ENCODE measurements at regions not wholly inside any gene's neighbourhood (a gene's known extent, or its start where the extent isn't known, plus 50 kb on each side); places are given as distances from the start of the nearest gene placed in this dataset.

DNA sequence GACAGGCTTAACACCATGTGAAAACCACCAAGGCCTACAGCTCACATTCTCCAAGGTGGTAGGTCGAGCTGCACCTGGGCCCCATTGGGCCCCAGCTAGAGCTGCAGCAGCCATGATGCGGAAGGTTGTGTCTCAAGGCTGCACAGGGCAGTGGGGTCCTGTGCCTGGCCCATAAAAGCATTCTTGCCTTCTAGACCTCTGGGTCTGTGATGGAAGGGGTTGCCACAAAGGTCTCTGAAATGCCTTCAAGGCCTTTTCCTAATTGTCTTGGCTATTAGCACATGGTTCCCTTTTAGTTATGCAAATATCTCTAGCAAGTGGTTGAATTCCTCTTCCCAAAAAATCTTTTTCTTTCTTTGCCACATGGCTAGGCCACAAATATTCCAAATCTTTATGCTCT is 52.5 kb upstream of the C11orf58 start:
- Mint-ChIP-seq H3K27me3 (peaks cover 0 to 3% of the 10 kb centered on the region in 2 donors), H3K4me3 (no peak overlapping the region), H3K4me1 (no peaks in the 10 kb centered on the region), H3K9me3 (peaks cover 0 to 23% (median 3%) of the 10 kb centered on the region in 8 donors), H3K27ac (no peak overlapping the region), H3K36me3 (no peaks in the 10 kb centered on the region)
- no peak overlapping the region for H3K4me3 ChIP-seq (ENCODE audit: low read length in 2 of 2)
- H3K27ac ChIP-seq (ENCODE audit: low read depth, low read length): no peak overlapping the region
- ChIA-PET POLR2A (ENCODE audit: partially characterized antibody) (no interaction called here), CTCF (ENCODE audit: partially characterized antibody) (no interaction called here)
- H3K9me3 ChIP-seq (ENCODE audit: control insufficient read depth in 1 of 2, low read length in 2 of 2): no peaks in the 10 kb centered on the region
- H3K36me3 ChIP-seq (ENCODE audit: insufficient read depth, low read length): no peaks in the 10 kb centered on the region
- intact Hi-C loops (cut with micrococcal nuclease): no loop called here
- no peak for DNase-seq
- no peaks in the 10 kb centered on the region for H3K27me3 ChIP-seq (ENCODE audit: insufficient read depth, low read length)
- no peaks in the 10 kb centered on the region for H3K4me1 ChIP-seq (ENCODE audit: insufficient read depth, low read length)

DNA sequence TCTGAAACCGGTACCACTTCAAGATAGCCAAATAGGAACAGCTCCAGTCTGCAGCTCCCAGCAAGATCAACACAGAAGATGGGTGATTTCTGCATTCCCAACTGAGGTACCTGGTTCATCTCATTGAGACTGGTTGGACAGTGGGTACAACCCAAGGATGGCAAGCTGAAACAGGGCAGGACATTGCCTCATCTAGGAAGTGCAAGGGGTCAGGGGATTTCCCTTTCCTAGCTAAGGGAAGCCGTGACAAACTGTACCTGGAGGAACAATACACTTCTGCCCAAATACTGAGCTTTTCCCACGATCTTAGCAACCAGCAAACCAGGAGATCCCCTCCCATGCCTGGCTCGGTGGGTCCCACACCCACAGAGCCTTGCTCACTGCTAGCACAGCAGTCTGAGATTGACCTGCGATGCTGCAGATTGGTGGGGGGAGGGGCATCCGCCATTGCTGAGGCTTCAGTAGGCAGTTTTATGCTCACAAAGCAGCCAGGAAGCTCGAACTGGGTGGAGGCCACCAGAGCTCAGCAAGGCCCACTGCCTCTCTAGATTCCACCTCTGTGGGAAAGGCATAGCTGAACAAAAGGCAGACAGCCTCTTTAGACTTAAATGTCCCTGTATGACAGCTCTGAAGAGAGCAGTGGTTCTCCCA is 59.9 kb upstream of the C11orf58 start:
- Mint-ChIP-seq H3K9me3 (peaks cover 1 to 27% (median 6%) of the 10 kb centered on the region in 8 donors), H3K4me3 (no peak overlapping the region), H3K36me3 (no peaks in the 10 kb centered on the region), H3K27ac (no peak overlapping the region), H3K27me3 (peaks cover 0 to 4% of the 10 kb centered on the region in 2 donors), H3K4me1 (peaks cover 0 to under 1% (median 0%) of the 10 kb centered on the region in 4 donors)
- Histone ChIP-seq H3K36me3 (ENCODE audit: insufficient read depth, low read length) (no peaks in the 10 kb centered on the region), H3K27me3 (ENCODE audit: insufficient read depth, low read length) (no peaks in the 10 kb centered on the region), H3K4me1 (ENCODE audit: insufficient read depth, low read length) (no peaks in the 10 kb centered on the region), H3K27ac (ENCODE audit: low read depth, low read length) (no peak overlapping the region), H3K4me3 (ENCODE audit: low read length in 2 of 2) (no peak overlapping the region), H3K9me3 (ENCODE audit: control insufficient read depth in 1 of 2, low read length in 2 of 2) (no peaks in the 10 kb centered on the region)
- no peak for DNase-seq
- intact Hi-C loops (cut with micrococcal nuclease): no loop called here
- CTCF ChIA-PET (ENCODE audit: partially characterized antibody): no interaction called here
- POLR2A ChIA-PET (ENCODE audit: partially characterized antibody): no interaction called here

DNA sequence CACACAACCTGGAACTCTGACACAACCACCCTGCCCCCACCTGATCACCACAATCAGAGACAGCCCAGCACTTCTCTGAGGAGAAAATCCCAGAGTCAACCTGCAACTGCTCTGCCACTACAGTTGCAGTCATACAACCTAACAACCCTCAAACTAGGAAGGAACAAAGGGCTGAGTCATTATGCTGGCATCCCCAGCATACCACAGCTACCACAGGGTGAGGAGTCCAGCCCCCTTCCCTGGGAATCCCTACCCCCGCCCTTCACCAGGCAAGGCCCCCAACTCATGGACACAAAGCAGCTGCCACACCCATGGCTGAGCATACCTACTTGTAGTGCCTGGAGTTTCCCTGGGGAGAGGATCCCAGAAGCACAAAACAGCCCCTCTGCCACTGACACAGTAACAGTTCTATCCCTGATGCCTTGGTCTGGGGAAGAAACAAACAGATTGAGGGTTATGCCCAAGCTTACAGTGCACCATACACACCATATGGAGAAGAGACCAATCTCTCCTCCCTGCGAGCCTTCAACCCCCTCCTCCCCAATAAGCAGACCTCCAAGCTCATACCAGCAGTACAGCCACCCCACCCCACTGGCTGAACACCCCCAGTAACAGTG is 68.5 kb upstream of the C11orf58 start:
- H3K36me3 Mint-ChIP-seq: no peaks in the 10 kb centered on the region
- Histone ChIP-seq H3K4me1 (ENCODE audit: insufficient read depth, low read length) (no peaks in the 10 kb centered on the region), H3K9me3 (ENCODE audit: control insufficient read depth in 1 of 2, low read length in 2 of 2) (no peaks in the 10 kb centered on the region), H3K27me3 (ENCODE audit: insufficient read depth, low read length) (no peaks in the 10 kb centered on the region), H3K36me3 (ENCODE audit: insufficient read depth, low read length) (no peaks in the 10 kb centered on the region), H3K4me3 (ENCODE audit: low read length in 2 of 2) (no peak overlapping the region), H3K27ac (ENCODE audit: low read depth, low read length) (no peak overlapping the region)
- H3K4me1 Mint-ChIP-seq: peaks cover 0 to 2% (median under 1%) of the 10 kb centered on the region in 4 donors
- CTCF ChIA-PET (ENCODE audit: partially characterized antibody): no interaction called here
- no peak overlapping the region for H3K4me3 Mint-ChIP-seq
- DNase-seq: no peak
- POLR2A ChIA-PET (ENCODE audit: partially characterized antibody): no interaction called here
- no peak overlapping the region for H3K27ac Mint-ChIP-seq
- intact Hi-C loops (cut with micrococcal nuclease): no loop called here
- H3K9me3 Mint-ChIP-seq: peaks cover 2 to 30% (median 13%) of the 10 kb centered on the region in 8 donors
- H3K27me3 Mint-ChIP-seq: peaks cover 5% of the 10 kb centered on the region in 2 donors

DNA sequence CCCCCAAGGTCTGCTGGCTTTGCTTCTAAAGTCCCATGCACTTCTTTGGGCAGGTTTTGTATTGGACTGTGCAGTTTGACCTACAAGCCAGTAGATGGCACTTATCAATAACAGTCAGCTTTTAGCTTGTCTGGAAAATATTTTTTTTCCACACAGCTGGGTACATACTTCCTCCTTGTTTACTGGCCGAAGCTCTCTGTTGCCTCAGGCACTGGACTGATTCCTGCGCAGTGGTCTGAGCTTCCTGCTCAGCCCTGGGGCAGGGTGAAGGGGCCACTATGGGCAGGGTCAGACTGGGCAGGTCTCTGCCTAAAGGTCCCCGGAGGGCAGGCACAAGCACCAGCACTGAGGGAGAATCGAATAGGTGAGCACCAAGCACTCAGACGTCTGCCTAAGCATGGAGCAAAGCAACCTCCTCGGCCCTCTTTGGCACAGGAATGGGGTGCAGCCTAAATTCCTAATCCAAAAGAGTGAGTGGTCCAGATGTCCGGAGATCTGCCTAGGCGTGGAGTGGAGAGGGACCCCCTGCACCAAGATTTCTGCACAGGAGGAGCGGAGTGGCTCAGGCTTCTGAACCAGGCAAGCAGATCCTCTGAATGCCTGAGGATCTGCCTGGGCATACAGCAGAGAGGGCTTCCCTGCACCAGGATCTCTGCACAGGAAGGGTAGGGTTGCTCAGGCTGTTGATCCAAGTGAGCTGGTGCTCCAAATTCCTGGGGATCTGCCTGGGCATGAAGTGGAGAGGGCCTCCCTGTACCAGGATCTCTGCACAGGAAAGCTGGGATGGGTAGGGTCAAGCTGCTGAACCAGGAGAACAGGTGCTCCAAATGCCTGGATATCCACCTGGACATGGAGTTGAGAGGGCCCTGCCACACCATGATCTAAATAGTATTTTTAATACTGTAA is 105.9 kb upstream of the C11orf58 start:
- POLR2A ChIA-PET (ENCODE audit: partially characterized antibody): no interaction called here
- CTCF ChIA-PET (ENCODE audit: partially characterized antibody): no interaction called here

DNA sequence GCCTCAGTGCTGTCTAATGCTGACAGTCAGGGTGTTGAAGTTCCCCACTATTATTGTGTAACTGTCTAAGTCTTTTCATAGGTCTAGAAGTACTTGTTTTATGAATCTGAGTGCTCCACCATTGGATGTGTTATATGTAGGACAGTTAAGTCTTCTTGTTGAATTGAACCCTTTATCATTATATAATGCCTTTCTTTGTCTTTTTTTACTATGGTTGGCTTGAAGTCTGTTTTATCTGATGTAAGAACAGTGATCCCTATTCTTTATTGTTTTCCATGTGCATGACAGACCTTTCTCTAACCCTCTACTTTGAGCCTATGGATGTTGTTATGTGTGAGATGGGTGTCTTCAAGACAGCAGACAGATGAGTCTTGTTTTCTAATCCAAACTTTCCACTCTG is 107.8 kb upstream of the C11orf58 start:
- no peak for DNase-seq
- Mint-ChIP-seq H3K9me3 (peaks cover 0 to 30% (median 24%) of the 10 kb centered on the region in 8 donors), H3K4me3 (no peak overlapping the region), H3K36me3 (no peaks in the 10 kb centered on the region), H3K27me3 (peaks cover 3 to 18% of the 10 kb centered on the region in 2 donors), H3K27ac (no peak overlapping the region), H3K4me1 (no peaks in the 10 kb centered on the region)
- H3K36me3 ChIP-seq (ENCODE audit: insufficient read depth, low read length): no peaks in the 10 kb centered on the region
- ChIA-PET CTCF (ENCODE audit: partially characterized antibody) (no interaction called here), POLR2A (ENCODE audit: partially characterized antibody) (no interaction called here)
- intact Hi-C loops (cut with micrococcal nuclease): no loop called here
- H3K4me1 ChIP-seq (ENCODE audit: insufficient read depth, low read length): no peaks in the 10 kb centered on the region
- no peak overlapping the region for H3K27ac ChIP-seq (ENCODE audit: low read depth, low read length)
- no peak overlapping the region for H3K4me3 ChIP-seq (ENCODE audit: low read length in 2 of 2)
- H3K9me3 ChIP-seq (ENCODE audit: control insufficient read depth in 1 of 2, low read length in 2 of 2): no peaks in the 10 kb centered on the region
- H3K27me3 ChIP-seq (ENCODE audit: insufficient read depth, low read length): no peaks in the 10 kb centered on the region

More for the DNA sequence above, 105.9 kb upstream of the C11orf58 start:
- H3K36me3 Mint-ChIP-seq: no peaks in the 10 kb centered on the region
- no peak overlapping the region for H3K4me3 Mint-ChIP-seq
- H3K4me1 ChIP-seq (ENCODE audit: insufficient read depth, low read length): no peaks in the 10 kb centered on the region
- intact Hi-C loops (cut with micrococcal nuclease): no loop called here
- H3K27me3 ChIP-seq (ENCODE audit: insufficient read depth, low read length): no peaks in the 10 kb centered on the region
- peaks cover 3 to 12% of the 10 kb centered on the region in 2 donors for H3K27me3 Mint-ChIP-seq
- no peak overlapping the region for H3K4me3 ChIP-seq (ENCODE audit: low read length in 2 of 2)
- H3K27ac ChIP-seq (ENCODE audit: low read depth, low read length): no peak overlapping the region
- H3K36me3 ChIP-seq (ENCODE audit: insufficient read depth, low read length): no peaks in the 10 kb centered on the region
- no peaks in the 10 kb centered on the region for H3K4me1 Mint-ChIP-seq
- H3K9me3 ChIP-seq (ENCODE audit: control insufficient read depth in 1 of 2, low read length in 2 of 2): no peaks in the 10 kb centered on the region
- H3K27ac Mint-ChIP-seq: no peak overlapping the region
- peaks cover under 1 to 37% (median 23%) of the 10 kb centered on the region in 8 donors for H3K9me3 Mint-ChIP-seq
- DNase-seq: no peak

DNA sequence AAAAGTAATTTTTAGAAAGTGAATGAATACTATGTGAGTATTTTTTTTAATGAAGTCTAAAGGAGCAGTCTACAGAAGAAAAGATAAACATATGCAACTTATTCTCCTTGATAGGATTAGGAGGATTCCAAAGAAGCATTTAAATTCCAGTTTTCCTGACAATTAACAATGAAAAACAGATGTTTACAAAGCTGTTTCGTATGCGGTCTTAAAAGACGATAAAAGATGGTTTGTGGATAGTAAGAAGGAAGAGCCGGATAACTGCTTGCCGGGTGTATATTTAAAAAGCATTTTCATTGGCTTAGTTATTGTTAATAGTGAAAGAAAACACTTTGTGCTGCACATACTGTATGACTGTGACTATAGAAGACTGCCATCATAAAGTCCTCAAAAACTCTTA is 120.0 kb upstream of the C11orf58 start:
- Histone ChIP-seq H3K4me1 (ENCODE audit: insufficient read depth, low read length) (peaks cover 8% of the 10 kb centered on the region), H3K36me3 (ENCODE audit: insufficient read depth, low read length) (no peaks in the 10 kb centered on the region), H3K27me3 (ENCODE audit: insufficient read depth, low read length) (peaks cover 10% of the 10 kb centered on the region), H3K27ac (ENCODE audit: low read depth, low read length) (no peak overlapping the region), H3K4me3 (ENCODE audit: low read length in 2 of 2) (no peak overlapping the region), H3K9me3 (ENCODE audit: control insufficient read depth in 1 of 2, low read length in 2 of 2) (no peaks in the 10 kb centered on the region)
- no peaks in the 10 kb centered on the region for H3K36me3 Mint-ChIP-seq
- DNase-seq: no peak
- peaks cover 0 to 12% (median 1%) of the 10 kb centered on the region in 8 donors for H3K9me3 Mint-ChIP-seq
- peaks cover 15 to 24% of the 10 kb centered on the region in 2 donors for H3K27me3 Mint-ChIP-seq
- ChIA-PET POLR2A (ENCODE audit: partially characterized antibody) (no interaction called here), CTCF (ENCODE audit: partially characterized antibody) (interaction anchor here (0.6 kb wide), 1 partner anchor 18 kb away, joined by 3 read pairs; no protein-coding TSS in a partner anchor)
- H3K4me3 Mint-ChIP-seq: no peak overlapping the region
- peaks cover 3 to 12% (median 8%) of the 10 kb centered on the region in 4 donors for H3K4me1 Mint-ChIP-seq
- intact Hi-C loops (cut with micrococcal nuclease): no loop called here
- H3K27ac Mint-ChIP-seq: no peak overlapping the region

DNA sequence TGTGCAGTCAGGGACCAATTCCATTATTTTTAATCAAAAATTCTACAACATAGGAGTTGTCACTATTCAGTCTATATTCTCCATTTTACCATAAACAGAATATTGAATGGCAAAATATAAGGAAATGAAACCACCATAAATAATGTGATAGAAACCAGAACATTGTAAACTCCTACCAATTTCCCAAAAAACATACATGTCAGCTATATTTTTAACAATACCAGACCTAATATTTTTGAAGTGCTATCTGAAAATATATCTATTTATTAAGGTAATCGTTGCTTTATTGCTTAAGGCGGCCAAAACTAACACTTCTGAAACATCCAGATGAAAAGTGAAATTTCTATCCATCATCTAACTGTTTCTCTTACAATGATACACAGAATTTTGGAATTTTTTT is 123.0 kb upstream of the C11orf58 start:
- ChIA-PET POLR2A (ENCODE audit: partially characterized antibody) (no interaction called here), CTCF (ENCODE audit: partially characterized antibody) (interaction anchor here (1.1 kb wide), 1 partner anchor 9 kb away, joined by 3 read pairs; no protein-coding TSS in a partner anchor)
- peaks cover 37% of the 10 kb centered on the region for H3K27me3 ChIP-seq (ENCODE audit: insufficient read depth, low read length)
- peaks cover 0 to 6% (median 0%) of the 10 kb centered on the region in 8 donors for H3K9me3 Mint-ChIP-seq
- peaks cover 19% of the 10 kb centered on the region for H3K4me1 ChIP-seq (ENCODE audit: insufficient read depth, low read length)
- intact Hi-C loops (cut with micrococcal nuclease): loop anchor here (1.0 kb wide), 1 partner anchor 9 kb away; no protein-coding TSS in a partner anchor
- no peaks in the 10 kb centered on the region for H3K36me3 Mint-ChIP-seq
- no peaks in the 10 kb centered on the region for H3K9me3 ChIP-seq (ENCODE audit: control insufficient read depth in 1 of 2, low read length in 2 of 2)
- no peak for DNase-seq
- no peak overlapping the region for H3K27ac ChIP-seq (ENCODE audit: low read depth, low read length)
- no peak overlapping the region for H3K4me3 Mint-ChIP-seq
- peaks cover 36 to 43% of the 10 kb centered on the region in 2 donors for H3K27me3 Mint-ChIP-seq
- peaks cover 9 to 33% (median 26%) of the 10 kb centered on the region in 4 donors for H3K4me1 Mint-ChIP-seq
- no peaks in the 10 kb centered on the region for H3K36me3 ChIP-seq (ENCODE audit: insufficient read depth, low read length)
- no peak overlapping the region for H3K27ac Mint-ChIP-seq
- no peak overlapping the region for H3K4me3 ChIP-seq (ENCODE audit: low read length in 2 of 2)
